ENCODE measurements at regions not wholly inside any gene's neighbourhood (a gene's known extent, or its start where the extent isn't known, plus 50 kb on each side); places are given as distances from the start of the nearest gene placed in this dataset.

DNA sequence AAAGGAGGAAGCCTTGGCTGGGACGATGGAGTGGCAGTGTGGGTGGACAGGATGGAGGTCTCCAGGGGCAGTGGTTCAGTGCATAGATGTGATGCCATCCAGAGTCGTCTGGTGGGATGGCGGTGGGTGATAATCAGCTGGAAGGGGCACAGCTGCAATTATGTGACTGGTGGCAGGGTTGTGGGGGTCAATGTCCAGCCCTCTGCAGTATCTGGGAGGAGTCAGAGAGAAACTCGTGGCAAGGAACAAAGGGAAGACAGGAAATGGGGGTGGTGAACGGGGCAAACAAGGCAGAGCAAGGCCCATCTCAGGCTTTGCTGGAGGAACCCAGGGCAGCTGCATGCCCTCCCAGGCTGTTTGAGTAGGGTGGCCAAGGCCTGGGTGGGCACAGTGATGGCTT lies 118.3 kb upstream of the USP24 start:
- FAIRE-seq = no peak

DNA sequence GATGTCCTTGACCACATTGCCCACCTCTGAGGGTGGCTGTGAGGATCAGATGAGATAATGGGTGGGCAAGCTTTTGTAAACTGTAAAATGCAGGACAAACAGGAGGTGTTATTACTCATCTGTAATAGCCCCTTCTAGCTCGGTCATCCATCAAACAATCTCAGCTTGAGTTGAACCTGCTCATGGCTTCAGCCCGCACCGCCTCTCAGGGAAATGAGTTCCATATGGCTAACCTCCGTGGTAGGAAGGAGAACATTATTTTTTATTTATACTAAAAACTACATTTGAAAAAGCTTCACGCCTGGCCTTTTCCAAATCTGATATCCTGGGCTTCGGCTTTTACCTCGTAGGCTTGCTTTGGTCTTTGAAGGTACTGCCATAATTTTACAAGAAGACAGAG lies 116.2 kb upstream of the USP24 start:
- no peak for FAIRE-seq

DNA sequence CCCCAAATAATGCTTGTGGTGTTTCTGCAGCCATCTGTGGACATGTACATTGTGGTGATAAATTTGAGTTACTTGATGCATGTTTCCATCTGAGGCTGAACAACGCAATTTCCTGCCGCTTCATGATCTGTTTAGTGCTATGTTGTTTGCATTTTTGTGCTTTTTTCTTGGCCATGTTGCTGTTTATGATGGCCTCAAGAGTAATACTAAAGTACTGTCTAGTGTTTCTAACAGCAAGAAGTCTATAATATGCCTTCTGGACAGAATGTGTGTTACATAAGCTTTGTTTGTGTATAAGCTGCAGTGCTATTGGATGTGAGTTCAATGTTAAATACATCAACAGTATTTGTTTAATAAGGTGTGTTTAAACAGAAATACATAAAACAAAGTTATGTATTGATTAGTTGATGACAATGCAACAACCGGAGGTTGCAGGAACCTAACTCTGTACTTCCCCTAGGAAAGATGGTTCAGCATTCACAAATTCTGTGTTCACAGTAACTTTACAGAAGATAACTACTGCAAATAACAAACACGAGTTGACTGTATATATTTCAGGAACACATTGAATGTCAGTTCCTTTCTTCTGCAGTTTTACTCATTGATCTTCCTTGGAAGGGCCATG lies 114.8 kb upstream of the USP24 start:
- no peak for FAIRE-seq

DNA sequence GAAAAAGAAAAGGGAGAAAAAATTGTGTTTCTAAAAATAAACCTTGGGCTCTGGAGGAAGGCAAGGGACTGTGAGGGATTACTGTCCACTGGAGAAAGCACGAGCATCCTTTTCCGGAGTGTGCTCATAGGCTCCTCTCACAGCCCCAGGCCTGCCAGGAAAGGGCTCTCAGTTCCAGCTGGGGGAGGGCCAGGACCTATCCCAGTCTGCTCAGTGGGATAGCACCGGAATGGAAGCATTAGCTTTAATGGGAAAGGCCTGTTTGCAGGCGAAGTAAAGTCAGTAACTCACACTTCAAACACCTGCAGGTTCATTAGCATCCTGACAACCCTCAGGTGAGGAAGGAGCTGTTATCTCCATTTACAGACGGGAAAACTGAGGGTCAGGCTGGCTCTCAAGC lies 113.9 kb upstream of the USP24 start:
- FAIRE-seq = no peak

DNA sequence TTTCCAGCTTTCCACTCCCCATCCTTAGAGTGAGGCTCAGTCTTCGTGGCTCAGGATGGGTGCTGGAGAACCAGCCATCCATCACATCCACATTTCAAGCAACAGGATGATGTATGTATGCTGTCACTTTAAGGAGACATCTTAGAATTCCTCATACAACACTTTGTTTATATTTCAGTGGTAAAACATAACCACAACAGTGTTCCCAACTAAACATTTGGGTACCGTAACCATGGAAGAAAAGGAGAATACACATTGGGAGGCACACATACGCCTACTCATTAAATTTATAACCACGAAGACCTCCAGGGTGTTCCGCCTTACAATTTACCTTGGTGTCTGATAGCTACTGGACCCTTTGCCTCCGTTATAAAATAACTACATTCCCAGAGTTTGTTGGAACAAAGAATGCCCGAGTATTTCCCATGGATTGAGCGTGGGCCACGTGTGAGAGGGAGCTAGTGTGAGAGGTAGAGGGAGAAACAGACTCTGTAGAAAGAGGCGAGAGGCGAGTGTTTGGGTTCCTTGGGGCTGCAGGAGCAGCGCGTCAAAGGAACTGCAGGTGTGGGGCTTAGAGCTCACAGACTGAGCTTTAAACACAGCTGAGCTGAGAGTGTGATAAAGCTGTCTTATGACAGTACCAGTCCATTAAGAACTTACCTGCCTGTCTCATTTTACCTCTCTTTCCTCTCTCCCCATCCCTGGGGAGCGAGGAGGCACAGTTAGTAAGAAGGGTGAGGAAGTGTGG lies 111.5 kb upstream of the USP24 start:
- FAIRE-seq = no peak

DNA sequence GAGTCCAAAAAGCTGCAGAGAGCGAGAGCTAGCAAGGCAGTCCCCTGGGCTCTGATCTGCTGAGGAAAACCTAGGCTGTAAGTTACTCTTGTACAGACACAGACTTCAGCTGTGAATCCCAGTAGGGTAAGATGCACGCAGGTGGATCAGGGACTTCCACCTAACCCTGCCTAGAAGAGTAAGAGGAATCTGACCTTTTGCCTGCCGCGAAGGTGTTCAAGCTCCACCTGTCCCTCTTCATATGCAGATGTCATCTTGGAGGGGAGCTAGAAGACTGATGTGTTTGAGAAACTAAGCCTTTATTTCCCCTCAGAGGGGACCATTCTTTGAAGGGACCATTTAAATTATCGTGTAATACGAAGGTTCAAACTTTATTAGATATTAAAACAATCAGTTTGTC lies 108.6 kb upstream of the USP24 start:
- no peak for FAIRE-seq

DNA sequence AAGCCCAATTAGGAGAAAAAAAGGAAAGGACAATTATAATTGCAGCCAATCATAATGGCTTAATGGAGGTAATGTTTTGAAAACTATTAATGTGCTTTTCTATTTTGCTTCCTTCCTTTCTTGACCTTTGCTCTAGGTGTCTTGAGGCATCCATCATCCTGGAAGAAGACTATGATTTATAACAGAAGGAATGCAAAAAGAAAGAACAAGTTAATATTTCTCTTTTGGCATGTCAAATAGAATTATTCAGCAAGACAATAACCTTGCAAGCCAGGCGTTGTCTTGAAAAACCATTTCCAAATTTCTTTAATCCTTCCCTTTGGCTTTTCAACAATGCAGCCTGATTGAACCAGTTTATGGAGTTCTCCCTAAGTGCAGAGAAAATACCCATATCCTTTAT lies 107.7 kb upstream of the USP24 start:
- FAIRE-seq = no peak

DNA sequence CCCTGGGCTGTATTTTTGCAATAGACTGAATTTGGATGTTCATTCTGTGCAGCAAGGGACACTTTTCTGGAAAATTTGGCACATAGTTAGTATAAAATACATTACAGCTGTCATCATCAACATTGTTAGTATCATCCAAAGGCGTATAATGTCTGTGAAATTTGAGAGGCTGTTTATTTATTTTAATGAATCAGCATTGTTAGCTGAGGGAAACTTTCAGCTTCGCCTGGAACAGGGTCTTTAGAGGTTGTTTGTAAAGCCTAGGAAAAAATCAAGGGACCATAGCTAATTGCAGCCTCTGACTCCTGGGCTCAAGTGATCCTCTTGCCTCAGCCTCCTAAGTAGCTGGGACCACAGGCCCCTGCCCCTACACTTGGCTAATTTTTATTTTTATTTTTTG lies 106.8 kb upstream of the USP24 start:
- no peak for FAIRE-seq

DNA sequence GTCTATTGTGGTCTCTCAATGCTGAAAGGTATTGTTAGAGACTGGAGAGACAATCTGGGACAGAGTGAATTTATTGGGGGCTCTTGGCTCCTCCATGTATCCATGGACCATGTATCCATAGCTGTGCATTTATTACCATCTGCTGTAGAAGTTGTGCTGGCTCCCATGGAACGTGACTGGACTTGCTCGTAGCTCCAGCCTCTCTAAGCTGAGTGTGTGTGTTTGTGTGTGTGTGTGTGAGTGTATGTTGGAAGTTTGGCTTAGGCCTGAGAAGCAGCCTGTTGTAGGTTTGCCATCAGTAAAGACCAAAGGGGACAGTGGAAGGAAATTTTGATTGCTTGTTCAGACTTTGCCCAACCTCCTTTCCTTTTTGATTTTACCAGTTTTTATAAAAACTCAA lies 105.7 kb upstream of the USP24 start:
- no peak for FAIRE-seq

DNA sequence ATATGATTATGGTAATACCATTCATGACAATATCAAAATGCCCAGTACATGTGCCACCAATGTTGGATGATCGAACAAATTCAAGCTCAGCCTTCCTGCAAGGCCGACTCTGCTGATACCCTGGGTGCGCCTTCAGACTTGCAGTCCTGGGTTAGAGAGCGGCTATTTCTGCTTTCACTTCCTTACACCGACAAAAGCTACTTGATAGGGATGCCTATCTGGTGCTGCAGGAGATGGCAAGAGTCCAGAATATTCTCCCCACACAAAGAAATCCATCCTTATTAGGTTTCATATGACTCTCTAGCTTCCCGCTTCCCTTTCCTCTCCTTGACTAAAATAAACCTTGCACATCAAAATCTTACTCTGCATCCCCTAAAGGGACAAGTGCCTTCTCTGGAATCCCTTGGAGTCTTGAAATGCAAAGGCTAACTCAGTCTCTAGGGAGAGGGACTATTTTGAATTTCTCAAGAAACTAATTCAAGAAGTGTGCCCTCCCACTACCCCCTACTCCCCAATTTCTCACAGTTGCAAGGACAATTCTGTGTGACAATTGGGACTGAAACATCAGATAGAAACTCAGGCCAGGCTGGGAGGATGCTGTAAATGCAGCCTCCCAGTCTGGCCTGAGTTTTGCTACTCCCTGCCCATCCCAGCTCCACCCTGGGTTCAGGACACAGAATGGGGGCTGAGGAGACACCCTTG lies 103.1 kb upstream of the USP24 start:
- FAIRE-seq = no peak

DNA sequence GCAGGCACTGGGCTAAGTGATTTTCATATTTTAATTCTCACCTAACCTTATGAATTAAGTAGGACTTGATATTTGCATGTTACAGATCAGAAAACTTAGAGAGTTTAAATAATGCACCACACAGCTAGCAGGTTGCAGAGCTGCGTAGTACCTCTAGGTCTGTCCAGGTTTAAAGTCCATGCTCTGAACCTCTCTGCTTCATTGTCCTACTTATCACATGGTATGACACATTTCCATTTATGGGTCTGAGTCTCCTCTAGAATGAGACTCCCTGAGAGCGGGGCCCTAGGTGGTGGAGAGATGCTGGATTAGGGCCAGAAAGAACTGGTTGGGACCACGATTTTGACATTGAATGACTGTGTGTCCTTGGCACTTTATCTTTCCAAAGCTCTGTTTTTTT lies 102.5 kb upstream of the USP24 start:
- no peak for FAIRE-seq

DNA sequence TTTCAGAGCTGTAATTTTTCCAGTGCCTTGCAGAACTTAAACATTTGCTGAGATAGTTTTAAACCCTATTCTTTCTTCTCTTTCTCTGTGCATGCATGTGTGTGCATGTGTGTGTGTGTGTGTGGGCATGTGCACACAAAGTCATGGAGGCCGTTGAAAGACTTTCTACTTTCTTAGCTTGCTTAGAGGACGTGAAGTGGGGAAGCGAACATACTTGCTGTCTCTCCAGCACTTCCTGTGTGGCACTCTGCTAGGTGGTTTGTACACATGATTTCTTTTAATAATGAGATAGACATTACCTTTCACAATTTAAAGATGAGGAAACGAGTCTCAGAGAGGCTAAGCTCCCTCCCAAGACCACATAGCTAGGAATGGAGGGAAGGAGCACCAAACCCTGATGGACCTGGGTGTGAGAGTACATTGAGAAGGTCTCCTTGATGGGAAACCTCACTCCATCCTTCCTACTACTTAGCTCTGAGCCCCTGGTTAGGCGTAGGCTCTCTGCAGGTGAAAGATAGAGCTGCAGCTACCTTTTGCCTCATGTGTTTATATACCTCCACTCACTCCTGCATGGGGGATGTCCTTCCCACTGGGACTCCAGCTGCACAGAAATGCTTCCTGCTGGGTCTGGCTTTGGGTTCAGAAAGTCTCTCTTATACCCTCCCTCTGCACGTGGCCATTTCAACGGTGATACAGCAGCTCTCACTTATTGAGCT lies 101.9 kb upstream of the USP24 start:
- FAIRE-seq = no peak

DNA sequence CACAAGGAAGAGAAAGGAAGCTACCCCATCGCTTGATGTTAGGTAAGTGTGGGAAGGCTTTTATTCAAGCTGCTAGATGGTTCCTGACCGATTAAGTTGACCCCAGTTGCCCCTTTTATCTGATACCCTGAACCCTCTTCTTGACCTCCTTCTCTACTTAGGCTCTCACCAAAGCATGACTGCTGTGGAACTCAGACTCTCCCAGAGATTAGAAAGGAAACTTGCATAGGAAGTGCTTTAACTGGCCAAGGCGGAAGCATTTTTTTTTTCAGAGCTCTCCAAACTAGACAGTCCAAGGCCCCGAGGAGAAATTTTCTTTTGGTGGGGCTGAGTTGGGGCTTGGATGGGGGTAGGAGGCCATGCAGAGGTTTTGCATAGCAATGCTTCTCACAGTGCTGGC lies 101.3 kb upstream of the USP24 start:
- no peak for FAIRE-seq

DNA sequence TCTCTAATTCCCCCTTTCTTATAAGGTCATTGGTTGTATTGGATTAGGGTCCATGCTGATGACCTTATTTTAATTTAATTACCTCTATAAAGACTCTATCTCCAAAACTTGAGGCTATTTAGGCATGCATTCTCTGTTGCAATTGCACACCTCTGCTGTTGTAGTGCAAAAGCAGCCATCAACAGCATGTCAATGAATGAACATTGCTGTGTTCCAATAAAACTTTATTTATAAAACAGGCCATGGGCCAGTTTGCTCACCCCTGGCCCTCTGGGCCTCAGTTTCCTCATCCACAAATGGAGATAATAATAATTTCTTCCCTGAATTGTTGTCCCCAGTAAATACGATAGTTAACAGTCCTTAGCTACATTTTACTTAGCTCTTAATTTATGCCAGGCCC lies 100.4 kb upstream of the USP24 start:
- FAIRE-seq = no peak

DNA sequence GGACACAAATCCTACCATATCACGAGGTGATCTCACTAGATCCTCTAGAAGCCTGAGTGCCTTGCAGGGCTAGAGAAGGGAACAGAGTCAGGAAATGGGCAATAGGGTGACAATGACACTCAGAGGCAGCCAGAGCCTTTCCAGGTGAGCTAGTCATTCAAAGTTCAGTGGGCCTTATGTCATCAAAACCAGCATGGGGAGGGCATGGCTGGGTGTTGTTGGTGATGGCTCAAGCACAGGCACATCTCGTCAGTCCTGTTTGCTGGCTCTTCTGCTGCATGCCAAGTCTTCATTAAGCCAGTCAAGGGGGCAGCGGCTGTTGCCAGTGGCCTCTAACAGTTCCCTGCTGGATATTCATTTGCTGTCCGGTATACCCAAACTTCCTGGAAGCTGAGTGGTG lies 99.6 kb upstream of the USP24 start:
- FAIRE-seq = no peak

DNA sequence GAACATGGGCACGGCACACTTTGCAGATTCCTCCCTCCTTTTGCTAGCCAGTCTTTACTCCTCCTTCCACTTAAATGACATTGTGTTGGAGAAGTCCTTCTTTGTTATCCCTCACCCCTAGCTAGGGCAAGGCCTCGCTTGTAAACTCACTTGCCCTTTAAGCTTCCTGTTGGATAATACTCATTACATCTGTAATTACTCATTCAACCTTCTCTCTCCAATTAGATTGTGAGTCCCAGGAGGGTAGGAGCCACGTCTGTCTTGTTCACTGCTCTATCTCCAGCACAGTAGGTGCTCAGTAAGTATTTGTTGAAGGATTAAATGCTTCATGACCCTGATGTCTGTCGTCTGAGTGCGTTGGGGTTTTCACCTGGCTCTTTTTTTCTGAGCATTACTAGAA lies 98.7 kb upstream of the USP24 start:
- no peak for FAIRE-seq

DNA sequence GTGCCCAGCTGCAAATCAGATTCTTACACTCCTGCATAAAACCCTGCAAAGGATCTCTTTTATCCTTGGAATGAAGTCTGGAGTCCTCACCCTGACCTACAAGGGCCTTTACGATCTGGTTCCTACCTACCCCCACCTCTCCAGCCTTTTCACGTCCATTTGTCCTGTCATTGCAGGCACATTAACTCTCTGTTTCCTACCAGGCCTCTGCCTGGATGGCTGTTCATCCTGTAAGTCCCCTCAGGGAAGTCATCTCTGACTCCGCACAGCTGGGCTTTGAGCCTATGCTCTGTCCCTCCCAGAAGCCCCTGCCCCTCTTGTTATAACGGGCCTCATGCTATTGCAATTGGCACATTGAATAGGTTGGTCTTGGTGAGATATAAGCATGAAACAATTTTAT lies 96.8 kb upstream of the USP24 start:
- FAIRE-seq = no peak

DNA sequence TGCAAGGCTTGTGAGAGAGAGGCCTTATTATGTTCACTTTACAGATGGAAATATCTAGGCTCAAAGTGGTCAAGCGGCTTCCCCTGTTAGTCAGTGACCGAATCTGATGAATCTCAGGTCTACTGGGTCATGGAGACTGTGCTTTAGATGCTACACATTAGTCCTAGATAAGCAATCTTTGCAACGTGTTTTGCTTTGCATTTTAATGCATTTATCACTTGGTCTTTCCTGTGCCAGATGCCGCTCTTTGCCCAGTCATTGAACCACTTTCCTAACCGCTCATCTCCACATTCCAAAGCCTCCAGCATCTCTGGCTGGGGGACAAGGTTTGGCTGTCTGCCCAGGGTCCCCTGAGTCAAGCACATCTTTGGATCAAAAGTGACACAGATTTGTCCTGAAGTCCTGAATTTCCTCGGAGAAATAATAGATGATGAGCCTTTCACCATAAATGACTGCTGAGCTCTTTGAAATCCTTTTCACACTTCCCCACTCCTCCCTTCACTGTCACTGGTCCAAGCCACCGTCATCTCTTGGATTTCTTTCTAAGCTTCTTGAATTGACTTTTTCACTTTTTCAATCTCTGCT lies 96.0 kb upstream of the USP24 start:
- FAIRE-seq = no peak

DNA sequence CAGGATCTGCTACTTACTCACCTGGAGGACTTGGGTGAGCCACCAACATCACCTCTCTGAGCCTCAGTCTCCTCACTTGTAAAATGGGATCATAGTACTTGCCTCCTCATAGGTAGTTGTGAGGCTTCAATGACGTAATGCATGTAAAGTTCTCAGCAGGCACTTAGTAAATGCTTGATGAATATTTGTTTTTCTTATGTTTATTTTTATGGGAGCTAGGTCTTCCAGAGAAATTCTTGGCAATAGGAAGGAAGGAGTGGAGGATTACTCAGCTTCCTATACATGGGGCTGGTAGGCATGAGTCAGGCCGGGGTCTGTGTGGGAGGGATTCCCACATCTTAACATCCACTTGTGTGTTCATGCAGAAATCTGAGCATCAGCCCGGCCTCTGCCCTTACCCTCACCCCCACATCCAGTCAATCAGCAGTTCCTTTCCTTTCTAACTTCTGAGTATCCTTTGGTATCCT lies 95.4 kb upstream of the USP24 start:
- no peak for FAIRE-seq

DNA sequence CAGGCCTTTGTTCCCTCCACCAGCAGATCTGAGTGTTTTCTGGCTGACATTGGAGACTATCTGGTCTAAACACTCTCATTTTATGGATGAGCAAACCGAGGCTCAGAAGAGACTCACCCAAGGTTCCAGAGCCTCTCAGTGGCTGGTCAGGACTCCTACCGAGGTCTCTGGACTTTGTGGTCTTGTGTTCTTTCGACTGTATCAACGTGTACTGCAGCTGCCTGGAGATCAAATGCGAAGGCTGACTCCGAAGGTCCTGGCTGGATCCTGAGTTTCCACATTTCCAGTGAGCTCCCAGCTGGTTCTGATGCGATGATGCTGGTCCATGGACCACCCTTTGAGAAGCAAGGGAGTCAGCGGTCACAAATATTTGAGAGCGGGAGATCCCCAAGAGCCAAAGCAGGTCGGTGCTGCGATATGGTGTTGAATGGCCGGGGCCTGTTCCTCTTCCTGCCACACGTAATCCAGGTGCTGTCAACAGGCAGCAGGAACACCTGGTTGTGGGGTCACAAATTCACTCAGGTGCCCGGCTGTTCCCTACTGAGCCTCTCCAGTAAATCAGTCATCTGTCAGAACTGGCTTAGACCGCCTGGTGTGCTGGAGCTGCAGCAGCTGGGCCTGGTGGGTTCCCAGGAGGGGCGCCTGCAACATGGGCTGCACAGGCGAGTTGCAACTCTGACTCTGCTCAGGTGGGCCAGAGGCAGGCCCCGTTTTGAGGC lies 94.8 kb upstream of the USP24 start:
- FAIRE-seq = no peak

DNA sequence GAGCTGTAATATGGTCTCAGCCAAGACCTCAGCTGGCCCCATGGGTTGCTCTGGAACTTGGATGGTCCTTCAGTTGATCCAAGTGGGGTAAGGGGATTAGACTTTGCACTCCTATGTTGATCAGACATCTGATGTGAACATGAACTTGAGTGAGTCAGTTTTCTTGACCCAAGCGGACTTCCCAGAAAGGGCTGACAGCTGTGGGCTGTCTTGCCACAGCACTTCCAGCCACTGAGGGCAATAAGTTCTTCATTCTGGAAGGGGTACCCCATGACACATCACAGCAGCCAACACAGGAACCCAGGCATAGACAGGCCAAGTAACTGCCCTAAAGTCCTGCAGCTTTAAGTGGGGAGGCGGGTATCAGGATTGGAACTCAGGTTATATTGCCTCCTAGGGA lies 93.9 kb upstream of the USP24 start:
- FAIRE-seq = no peak

DNA sequence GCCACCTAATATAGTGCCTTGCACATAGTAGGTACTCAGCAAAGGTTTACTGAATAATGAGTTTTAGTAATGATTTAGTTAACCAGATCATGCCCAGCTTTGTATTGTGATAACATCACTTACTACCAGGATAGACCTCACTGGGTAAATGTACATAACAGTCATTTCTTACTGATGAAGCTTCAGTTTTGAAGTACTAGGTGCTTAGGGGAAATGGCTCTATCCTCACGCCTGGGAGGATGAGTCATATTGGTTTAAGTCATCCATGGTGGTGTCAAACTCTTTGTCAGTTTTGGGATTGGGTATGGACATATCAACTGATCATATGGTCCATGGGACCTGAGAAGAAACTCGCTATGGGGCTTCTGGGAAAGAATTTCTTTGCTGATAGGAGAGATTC lies 90.6 kb upstream of the USP24 start:
- no peak for FAIRE-seq
